ENCODE measurements at regions not wholly inside any gene's neighbourhood (a gene's known extent, or its start where the extent isn't known, plus 50 kb on each side); places are given as distances from the start of the nearest gene placed in this dataset.

- TF ChIP-seq PPARA (CRISPR knock-in tag; IDR thresholded peaks at IDR 0.05; ENCODE audit: borderline replicate concordance) (no peak), RARB (CRISPR knock-in tag; IDR thresholded peaks at IDR 0.05) (no peak), PATZ1 (CRISPR knock-in tag; IDR thresholded peaks at IDR 0.05; ENCODE audit: borderline replicate concordance) (no peak), TSHZ2 (CRISPR knock-in tag; IDR thresholded peaks at IDR 0.05) (no peak), CSRNP3 (CRISPR knock-in tag; IDR thresholded peaks at IDR 0.05) (no peak), ARNTL (CRISPR knock-in tag; IDR thresholded peaks at IDR 0.05; ENCODE audit: borderline replicate concordance, low read depth) (no peak), ESRRG (CRISPR knock-in tag; IDR thresholded peaks at IDR 0.05) (no peak), ZFP3 (CRISPR knock-in tag; IDR thresholded peaks at IDR 0.05) (no peak), ISL1 (CRISPR knock-in tag; IDR thresholded peaks at IDR 0.05) (no peak), GLIS3 (CRISPR knock-in tag; IDR thresholded peaks at IDR 0.05) (no peak), OSR1 (CRISPR knock-in tag; IDR thresholded peaks at IDR 0.05) (no peak), TOX (CRISPR knock-in tag; IDR thresholded peaks at IDR 0.05; ENCODE audit: borderline replicate concordance) (no peak), ZFP30 (CRISPR knock-in tag; IDR thresholded peaks at IDR 0.05) (no peak)
- no peak for ATAC-seq
These were observed 234.3 kb downstream of the ABCC12 start for GRCh38 chr16:47921535-47921934.

- no peak for ATAC-seq
- TF ChIP-seq, protein P1, sequence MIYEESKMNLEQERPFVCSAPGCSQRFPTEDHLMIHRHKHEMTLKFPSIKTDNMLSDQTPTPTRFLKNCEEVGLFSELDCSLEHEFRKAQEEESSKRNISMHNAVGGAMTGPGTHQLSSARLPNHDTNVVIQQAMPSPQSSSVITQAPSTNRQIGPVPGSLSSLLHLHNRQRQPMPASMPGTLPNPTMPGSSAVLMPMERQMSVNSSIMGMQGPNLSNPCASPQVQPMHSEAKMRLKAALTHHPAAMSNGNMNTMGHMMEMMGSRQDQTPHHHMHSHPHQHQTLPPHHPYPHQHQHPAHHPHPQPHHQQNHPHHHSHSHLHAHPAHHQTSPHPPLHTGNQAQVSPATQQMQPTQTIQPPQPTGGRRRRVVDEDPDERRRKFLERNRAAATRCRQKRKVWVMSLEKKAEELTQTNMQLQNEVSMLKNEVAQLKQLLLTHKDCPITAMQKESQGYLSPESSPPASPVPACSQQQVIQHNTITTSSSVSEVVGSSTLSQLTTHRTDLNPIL (CRISPR knock-in tag; IDR thresholded peaks at IDR 0.05; ENCODE audit: low read depth) = no peak
- TF ChIP-seq ZC3H10 (CRISPR knock-in tag; IDR thresholded peaks at IDR 0.05) (no peak), POU6F1 (CRISPR knock-in tag; IDR thresholded peaks at IDR 0.05; ENCODE audit: borderline replicate concordance, low read depth) (no peak), CSRNP3 (CRISPR knock-in tag; IDR thresholded peaks at IDR 0.05) (no peak), ZNF565 (CRISPR knock-in tag; conservative IDR thresholded peaks at IDR 0.05; ENCODE audit: low read depth) (no peak), CSDC2 (CRISPR knock-in tag; IDR thresholded peaks at IDR 0.05) (no peak), RARB (CRISPR knock-in tag; IDR thresholded peaks at IDR 0.05) (no peak), SNAI2 (CRISPR knock-in tag; IDR thresholded peaks at IDR 0.05) (no peak), ZFP3 (CRISPR knock-in tag; IDR thresholded peaks at IDR 0.05) (no peak), TSHZ2 (CRISPR knock-in tag; IDR thresholded peaks at IDR 0.05) (no peak), ZNF70 (CRISPR knock-in tag; IDR thresholded peaks at IDR 0.05) (no peak), TOX (CRISPR knock-in tag; IDR thresholded peaks at IDR 0.05; ENCODE audit: borderline replicate concordance) (no peak), BACH2 (CRISPR knock-in tag; IDR thresholded peaks at IDR 0.05; ENCODE audit: borderline replicate concordance) (no peak)
These were observed 235.1 kb downstream of the ABCC12 start for GRCh38 chr16:47920709-47921108.

Data from SK-N-SH treated with all-trans-retinoic acid at 6 μM for 48 hours (cell line).